ENCODE measurements at regions not wholly inside any gene's neighbourhood (a gene's known extent, or its start where the extent isn't known, plus 50 kb on each side); places are given as distances from the start of the nearest gene placed in this dataset.
"Not testable (repeated sequence)": the region's sequence is repeated elsewhere in the genome, so short reads cannot be mapped to it uniquely, and the experiment has no call there.

DNA sequence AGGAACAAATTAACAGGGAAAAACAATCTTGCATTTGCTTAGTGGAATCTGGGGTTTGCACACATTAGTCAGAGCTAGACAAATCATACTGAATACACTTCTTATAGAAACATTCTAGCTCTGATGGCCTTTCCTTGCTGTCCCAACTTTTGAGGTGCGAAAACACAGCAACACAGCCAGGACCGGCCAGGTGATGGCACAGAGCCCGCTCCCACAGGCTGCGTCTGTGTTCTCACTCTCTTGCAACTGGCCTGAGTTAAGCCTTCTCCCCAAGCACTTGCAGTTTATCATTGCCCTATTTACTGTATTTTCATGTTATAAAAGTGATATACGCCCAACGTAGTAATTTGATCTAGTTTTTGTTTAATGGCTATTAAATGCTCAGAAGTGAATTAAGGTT lies 292.0 kb upstream of the TEKT4 start:
- TF ChIP-seq, protein P1, sequence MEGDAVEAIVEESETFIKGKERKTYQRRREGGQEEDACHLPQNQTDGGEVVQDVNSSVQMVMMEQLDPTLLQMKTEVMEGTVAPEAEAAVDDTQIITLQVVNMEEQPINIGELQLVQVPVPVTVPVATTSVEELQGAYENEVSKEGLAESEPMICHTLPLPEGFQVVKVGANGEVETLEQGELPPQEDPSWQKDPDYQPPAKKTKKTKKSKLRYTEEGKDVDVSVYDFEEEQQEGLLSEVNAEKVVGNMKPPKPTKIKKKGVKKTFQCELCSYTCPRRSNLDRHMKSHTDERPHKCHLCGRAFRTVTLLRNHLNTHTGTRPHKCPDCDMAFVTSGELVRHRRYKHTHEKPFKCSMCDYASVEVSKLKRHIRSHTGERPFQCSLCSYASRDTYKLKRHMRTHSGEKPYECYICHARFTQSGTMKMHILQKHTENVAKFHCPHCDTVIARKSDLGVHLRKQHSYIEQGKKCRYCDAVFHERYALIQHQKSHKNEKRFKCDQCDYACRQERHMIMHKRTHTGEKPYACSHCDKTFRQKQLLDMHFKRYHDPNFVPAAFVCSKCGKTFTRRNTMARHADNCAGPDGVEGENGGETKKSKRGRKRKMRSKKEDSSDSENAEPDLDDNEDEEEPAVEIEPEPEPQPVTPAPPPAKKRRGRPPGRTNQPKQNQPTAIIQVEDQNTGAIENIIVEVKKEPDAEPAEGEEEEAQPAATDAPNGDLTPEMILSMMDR (IDR thresholded peaks at IDR 0.05) = not testable (repeated sequence)
- TF ChIP-seq POLR2A, POLR2AphosphoS5 (IDR thresholded peaks at IDR 0.05): not testable (repeated sequence)

All from suprapubic skin (tissue), 4 donors.